ENCODE measurements at regions not wholly inside any gene's neighbourhood (a gene's known extent, or its start where the extent isn't known, plus 50 kb on each side); places are given as distances from the start of the nearest gene placed in this dataset.

GRCh38 chr2:60140185-60140584 is 413.3 kb downstream of the BCL11A start:
- no peak for ATAC-seq (ENCODE audit: low read depth)

GRCh38 chr2:60136913-60137312 is 416.5 kb downstream of the BCL11A start:
- ChIA-PET POLR2A (no interaction called here), CTCF (no interaction called here)
- Histone ChIP-seq H3K4me3 (ENCODE audit: control extremely low read depth in 1 of 5, extremely low read depth in 1 of 5, insufficient read depth in 1 of 5, low read depth in 2 of 5, low read length in 4 of 5) (no peak overlapping the region), H2AFZ (ENCODE audit: insufficient read depth, low read depth, low read length, poor library complexity, severe bottlenecking) (no peak overlapping the region), H3K4me2 (replicated peaks; ENCODE audit: low read depth, low read length, poor library complexity, severe bottlenecking) (no peak overlapping the region), H3K27me3 (replicated peaks in 1 of 4; ENCODE audit: control extremely low read depth in 1 of 4, control insufficient read depth in 3 of 4, insufficient read depth in 4 of 4, low read length in 3 of 4) (no peaks in the 10 kb centered on the region), H3K79me2 (ENCODE audit: control insufficient read depth, insufficient read depth, low read length) (no peaks in the 10 kb centered on the region), H3K36me3 (replicated peaks in 1 of 2; ENCODE audit: control extremely low read depth in 1 of 2, control insufficient read depth in 1 of 2, extremely low read depth in 1 of 2, insufficient read depth in 2 of 2, low read length in 1 of 2) (no peaks in the 10 kb centered on the region), H3K27ac (ENCODE audit: low read length in 2 of 2) (no peak overlapping the region), H3K4me1 (ENCODE audit: control insufficient read depth in 2 of 2, insufficient read depth in 2 of 2, low read length in 2 of 2) (no peaks in the 10 kb centered on the region), H4K20me1 (ENCODE audit: control insufficient read depth, insufficient read depth, low read length, poor library complexity, severe bottlenecking) (no peaks in the 10 kb centered on the region), H3K9me3 (ENCODE audit: control extremely low read depth in 1 of 3, control insufficient read depth in 2 of 3, insufficient read depth in 1 of 3, low read length in 2 of 3) (peaks cover 0 to 12% (median 2%) of the 10 kb centered on the region in 3 donors), H3K9ac (ENCODE audit: low read length) (no peak overlapping the region)
- Mint-ChIP-seq H3K4me3 (no peak overlapping the region), H3K27ac (no peak overlapping the region), H3K27me3 (no peaks in the 10 kb centered on the region), H3K9me3 (ENCODE audit: insufficient read depth) (no peaks in the 10 kb centered on the region), H3K4me1 (no peaks in the 10 kb centered on the region)
- intact Hi-C loops (cut with micrococcal nuclease), result no loop called here
- TF ChIP-seq EZH2 (IDR thresholded peaks at IDR 0.05; ENCODE audit: borderline replicate concordance, insufficient read depth, low read depth, low read length, poor library complexity, severe bottlenecking), result no peak
- no peak for TF ChIP-seq CTCF (IDR thresholded peaks at IDR 0.05)
- no peak for ATAC-seq (ENCODE audit: low read depth)
- no peak for DNase-seq
- 100% methylated on average over 2 of the region's 2 CpGs for WGBS (ENCODE audit: insufficient coverage)

More at GRCh38 chr2:60140185-60140584, 413.3 kb downstream of the BCL11A start:
- DNase-seq, result no peak
- no peak overlapping the region for H3K9ac ChIP-seq (ENCODE audit: low read length)
- ChIA-PET CTCF (no interaction called here), POLR2A (no interaction called here)
- TF ChIP-seq CTCF (IDR thresholded peaks at IDR 0.05), result no peak
- no peak for TF ChIP-seq EZH2 (IDR thresholded peaks at IDR 0.05; ENCODE audit: borderline replicate concordance, insufficient read depth, low read depth, low read length, poor library complexity, severe bottlenecking)
- no peaks in the 10 kb centered on the region for H3K27me3 ChIP-seq (replicated peaks in 1 of 4; ENCODE audit: control extremely low read depth in 1 of 4, control insufficient read depth in 3 of 4, insufficient read depth in 4 of 4, low read length in 3 of 4)
- no peaks in the 10 kb centered on the region for H3K4me1 Mint-ChIP-seq
- H3K4me1 ChIP-seq (ENCODE audit: control insufficient read depth in 2 of 2, insufficient read depth in 2 of 2, low read length in 2 of 2), result no peaks in the 10 kb centered on the region
- peaks cover 0 to 11% (median 2%) of the 10 kb centered on the region in 3 donors for H3K9me3 ChIP-seq (ENCODE audit: control extremely low read depth in 1 of 3, control insufficient read depth in 2 of 3, insufficient read depth in 1 of 3, low read length in 2 of 3)
- no peaks in the 10 kb centered on the region for H3K27me3 Mint-ChIP-seq
- no peaks in the 10 kb centered on the region for H3K36me3 ChIP-seq (replicated peaks in 1 of 2; ENCODE audit: control extremely low read depth in 1 of 2, control insufficient read depth in 1 of 2, extremely low read depth in 1 of 2, insufficient read depth in 2 of 2, low read length in 1 of 2)
- no peak overlapping the region for H3K27ac ChIP-seq (ENCODE audit: low read length in 2 of 2)
- no peak overlapping the region for H3K4me2 ChIP-seq (replicated peaks; ENCODE audit: low read depth, low read length, poor library complexity, severe bottlenecking)
- no peaks in the 10 kb centered on the region for H3K9me3 Mint-ChIP-seq (ENCODE audit: insufficient read depth)
- H2AFZ ChIP-seq (ENCODE audit: insufficient read depth, low read depth, low read length, poor library complexity, severe bottlenecking), result no peak overlapping the region
- 100% methylated on average over 1 of the region's 3 CpGs for WGBS (ENCODE audit: insufficient coverage)
- no peak overlapping the region for H3K27ac Mint-ChIP-seq
- H3K4me3 ChIP-seq (ENCODE audit: control extremely low read depth in 1 of 5, extremely low read depth in 1 of 5, insufficient read depth in 1 of 5, low read depth in 2 of 5, low read length in 4 of 5), result no peak overlapping the region
- no peaks in the 10 kb centered on the region for H3K79me2 ChIP-seq (ENCODE audit: control insufficient read depth, insufficient read depth, low read length)
- no peak overlapping the region for H3K4me3 Mint-ChIP-seq
- intact Hi-C loops (cut with micrococcal nuclease), result no loop called here
- H4K20me1 ChIP-seq (ENCODE audit: control insufficient read depth, insufficient read depth, low read length, poor library complexity, severe bottlenecking), result no peaks in the 10 kb centered on the region
